Hepatocyte (in vitro differentiated cells): ENCODE measurements at regions not wholly inside any gene's neighbourhood (a gene's known extent, or its start where the extent isn't known, plus 50 kb on each side); places are given as distances from the start of the nearest gene placed in this dataset.
A peak's percentile ranks its signal among the peaks of the same experiment; 100 is the strongest.

Source experiments
- DNase-seq: peaks from one replicate; pipeline ENCODE4 v3.0.0-alpha.2; 2016; ENCODE audit warnings: low spot score
- H2AFZ ChIP-seq: fragments of 200-600 bp; sonication (generic); 2 replicates; pipeline ENCODE4 v1.6.0; 2016; ENCODE audit warnings: antibody characterized with exemption, mild to moderate bottlenecking
- H3K27ac ChIP-seq: fragments of 200-600 bp; sonication (generic); 2 replicates; pipeline ENCODE4 v1.5.1; 2016; ENCODE audit warnings: mild to moderate bottlenecking
- H3K27me3 ChIP-seq: fragments of 200-600 bp; sonication (generic); 2 replicates; pipeline ENCODE4 v1.6.1; 2016
- H3K36me3 ChIP-seq: fragments of 200-600 bp; sonication (generic); replicated peaks from 2 replicates; pipeline ENCODE4 v1.5.1; 2016; ENCODE audit warnings: low read depth; ENCODE audit not compliant: insufficient read depth
- H3K4me1 ChIP-seq: fragments of 200-600 bp; sonication (generic); 2 replicates; pipeline ENCODE4 v1.5.1; 2016; ENCODE audit warnings: mild to moderate bottlenecking, moderate library complexity; ENCODE audit not compliant: insufficient read depth
- H3K4me2 ChIP-seq: fragments of 200-600 bp; sonication (generic); 2 replicates; pipeline ENCODE4 v1.6.0; 2016
- H3K4me3 ChIP-seq: fragments of 200-600 bp; sonication (generic); 2 replicates; pipeline ENCODE4 v1.5.1; 2016; ENCODE audit warnings: mild to moderate bottlenecking
- H3K79me2 ChIP-seq: fragments of 200-600 bp; sonication (generic); 2 replicates; pipeline ENCODE4 v1.6.0; 2017; ENCODE audit warnings: mild to moderate bottlenecking
- H3K9me2 ChIP-seq: fragments of 200-600 bp; sonication (generic); replicated peaks from 2 replicates; pipeline ENCODE4 v1.6.0; 2017; ENCODE audit warnings: mild to moderate bottlenecking; ENCODE audit not compliant: insufficient read depth
- H3K9me3 ChIP-seq: fragments of 200-600 bp; sonication (generic); 2 replicates; pipeline ENCODE4 v1.5.1; 2016; ENCODE audit warnings: low read depth, mild to moderate bottlenecking
- H4K20me1 ChIP-seq: fragments of 200-600 bp; sonication (generic); 2 replicates; pipeline ENCODE4 v1.6.0; 2016; ENCODE audit warnings: mild to moderate bottlenecking; ENCODE audit not compliant: insufficient read depth, poor library complexity, severe bottlenecking
- CTCF ChIP-seq: fragments of 200-600 bp; sonication (generic); IDR thresholded peaks from 2 replicates; pipeline ENCODE4 v1.5.1; 2016; ENCODE audit warnings: antibody characterized with exemption, mild to moderate bottlenecking; ENCODE audit not compliant: poor library complexity
- EZH2 ChIP-seq: fragments of 200-600 bp; sonication (generic); IDR thresholded peaks from 2 replicates; pipeline ENCODE4 v1.6.1; 2016; ENCODE audit warnings: antibody characterized with exemption, mild to moderate bottlenecking, borderline replicate concordance
- EZH2phosphoT487 ChIP-seq: fragments of 200-600 bp; sonication (generic); IDR thresholded peaks from one replicate; pipeline ENCODE4 v1.6.1; 2018; ENCODE audit warnings: antibody characterized with exemption, mild to moderate bottlenecking, low read depth, moderate library complexity; ENCODE audit not compliant: unreplicated experiment, severe bottlenecking
- WGBS: methylation state at CpG from one replicate; pipeline ENCODE4 v1.1.6; 2016; ENCODE audit warnings: low lambda C conversion rate; ENCODE audit errors: missing lambda C conversion rate; 5-methylcytosine and 5-hydroxymethylcytosine counted together

GRCh38 chr3:162213196-162213595 lies 716.6 kb downstream of the OTOL1 start:
- H3K9me3 ChIP-seq = no peaks in the 10 kb centered on the region
- no peaks in the 10 kb centered on the region for H3K4me1 ChIP-seq
- no peak overlapping the region for H2AFZ ChIP-seq
- H3K4me3 ChIP-seq = no peak overlapping the region
- H3K9me2 ChIP-seq = no peaks in the 10 kb centered on the region
- H4K20me1 ChIP-seq = no peaks in the 10 kb centered on the region
- 85% methylated on average over 2 of the region's 2 CpGs for WGBS
- H3K4me2 ChIP-seq = no peak overlapping the region
- TF ChIP-seq EZH2 (no peak), CTCF (no peak), EZH2phosphoT487 (no peak)
- H3K27me3 ChIP-seq = no peaks in the 10 kb centered on the region
- H3K36me3 ChIP-seq = no peaks in the 10 kb centered on the region
- no peak for DNase-seq
- no peak overlapping the region for H3K27ac ChIP-seq
- no peaks in the 10 kb centered on the region for H3K79me2 ChIP-seq

GRCh38 chr3:162213956-162214355 lies 717.3 kb downstream of the OTOL1 start:
- WGBS = 81% methylated on average over 3 of the region's 3 CpGs
- H3K9me2 ChIP-seq = no peaks in the 10 kb centered on the region
- H2AFZ ChIP-seq = no peak overlapping the region
- H3K4me1 ChIP-seq = no peaks in the 10 kb centered on the region
- no peaks in the 10 kb centered on the region for H3K9me3 ChIP-seq
- TF ChIP-seq EZH2phosphoT487 (no peak), EZH2 (no peak)
- no peaks in the 10 kb centered on the region for H4K20me1 ChIP-seq
- no peak for DNase-seq
- no peaks in the 10 kb centered on the region for H3K79me2 ChIP-seq
- no peaks in the 10 kb centered on the region for H3K36me3 ChIP-seq
- H3K4me2 ChIP-seq = no peak overlapping the region
- no peak overlapping the region for H3K27ac ChIP-seq
- no peaks in the 10 kb centered on the region for H3K27me3 ChIP-seq
- H3K4me3 ChIP-seq = no peak overlapping the region

GRCh38 chr3:162217647-162218046 lies 721.0 kb downstream of the OTOL1 start:
- Histone ChIP-seq H2AFZ (no peak overlapping the region), H3K4me2 (no peak overlapping the region), H3K9me3 (no peaks in the 10 kb centered on the region), H3K27ac (no peak overlapping the region), H3K9me2 (no peaks in the 10 kb centered on the region), H3K4me3 (no peak overlapping the region), H4K20me1 (no peaks in the 10 kb centered on the region), H3K4me1 (no peaks in the 10 kb centered on the region), H3K79me2 (no peaks in the 10 kb centered on the region), H3K27me3 (no peaks in the 10 kb centered on the region), H3K36me3 (no peaks in the 10 kb centered on the region)
- peak; percentile 7 for DNase-seq
- TF ChIP-seq EZH2phosphoT487 (no peak), EZH2 (no peak)
- 70% methylated on average over 1 of the region's 1 CpG for WGBS

GRCh38 chr3:162218479-162218878 lies 721.9 kb downstream of the OTOL1 start:
- DNase-seq = no peak
- Histone ChIP-seq H3K36me3 (no peaks in the 10 kb centered on the region), H3K27me3 (no peaks in the 10 kb centered on the region), H3K4me3 (no peak overlapping the region), H3K79me2 (no peaks in the 10 kb centered on the region), H3K27ac (no peak overlapping the region), H4K20me1 (no peaks in the 10 kb centered on the region), H3K9me2 (no peaks in the 10 kb centered on the region), H2AFZ (no peak overlapping the region), H3K4me1 (no peaks in the 10 kb centered on the region), H3K9me3 (no peaks in the 10 kb centered on the region), H3K4me2 (no peak overlapping the region)
- 72% methylated on average over 4 of the region's 4 CpGs for WGBS
- TF ChIP-seq EZH2phosphoT487 (no peak), EZH2 (no peak), CTCF (no peak)
